Lung (tissue), 11 donors: ENCODE measurements at regions not wholly inside any gene's neighbourhood (a gene's known extent, or its start where the extent isn't known, plus 50 kb on each side); places are given as distances from the start of the nearest gene placed in this dataset.

ENCODE experiments used
- ATAC-seq: fragments of 200-7000 bp; cut with Tn5 transposase; one replicate; pipeline ENCODE4 v1.9.1; 2020; ENCODE audit warnings: moderate number of reproducible peaks; ENCODE audit not compliant: insufficient read depth, low FRiP score
- DNase-seq, 3 donors: peaks; one replicate each; pipeline ENCODE4 v3.0.0-alpha.2; 2013 to 2017
- H3K27ac ChIP-seq, 2 donors: one replicate each; pipeline ENCODE4 v1.5.1; 2013; ENCODE audit warnings: mild to moderate bottlenecking in 2 of 2, moderate library complexity in 2 of 2, control low read depth in 1 of 2, inconsistent platforms in 1 of 2, low read depth in 1 of 2, low read length in 1 of 2
- H3K27me3 ChIP-seq, 3 donors: one replicate each; pipeline ENCODE4 v1.5.1; 2013; ENCODE audit warnings: low read length in 2 of 3; ENCODE audit not compliant: control insufficient read depth in 3 of 3, insufficient read depth in 3 of 3
- H3K36me3 ChIP-seq, 4 donors: one replicate each; pipeline ENCODE4 v1.5.1; 2013; ENCODE audit warnings: low read length in 4 of 4, mild to moderate bottlenecking in 1 of 4, moderate library complexity in 1 of 4; ENCODE audit not compliant: control insufficient read depth in 4 of 4, insufficient read depth in 4 of 4
- H3K4me1 ChIP-seq, 5 donors: one replicate each; pipeline ENCODE4 v1.5.1; 2013; ENCODE audit warnings: low read length in 5 of 5, mild to moderate bottlenecking in 2 of 5, moderate library complexity in 1 of 5; ENCODE audit not compliant: control insufficient read depth in 5 of 5, insufficient read depth in 5 of 5
- H3K4me3 ChIP-seq: one replicate; pipeline ENCODE4 v1.5.1; 2013; ENCODE audit warnings: mild to moderate bottlenecking, control low read depth, moderate library complexity
- H3K9ac ChIP-seq, 2 donors: one replicate each; pipeline ENCODE4 v1.5.1; 2013; ENCODE audit warnings: low read length in 2 of 2, control low read depth in 1 of 2; ENCODE audit not compliant: insufficient read depth in 1 of 2
- H3K9me3 ChIP-seq, 4 donors: one replicate each; pipeline ENCODE4 v1.5.1; 2013; ENCODE audit warnings: low read length in 3 of 4, mild to moderate bottlenecking in 1 of 4, moderate library complexity in 1 of 4; ENCODE audit not compliant: control insufficient read depth in 4 of 4, insufficient read depth in 3 of 4
- WGBS, 2 donors: extraction: QIAGEN DNeasy Blood & Tissue Kit; methylation state at CpG; one replicate each; pipeline ENCODE4 v1.1.7; 2013; 5-methylcytosine and 5-hydroxymethylcytosine counted together
- TF ChIP-seq, protein P1 (sequence below): IDR thresholded peaks from 2 replicates; pipeline ENCODE4 v1.5.1; 2012; ENCODE audit warnings: mild to moderate bottlenecking; ENCODE audit errors: control extremely low read depth, extremely low read depth
- donor health status: control.
- donor health status: control.
- donor health status: Bipolar disorder and iron deficiency.
- donor health status: healthy.
- donor health status: DM: yes; HTN: yes; CAD: no.

DNA sequence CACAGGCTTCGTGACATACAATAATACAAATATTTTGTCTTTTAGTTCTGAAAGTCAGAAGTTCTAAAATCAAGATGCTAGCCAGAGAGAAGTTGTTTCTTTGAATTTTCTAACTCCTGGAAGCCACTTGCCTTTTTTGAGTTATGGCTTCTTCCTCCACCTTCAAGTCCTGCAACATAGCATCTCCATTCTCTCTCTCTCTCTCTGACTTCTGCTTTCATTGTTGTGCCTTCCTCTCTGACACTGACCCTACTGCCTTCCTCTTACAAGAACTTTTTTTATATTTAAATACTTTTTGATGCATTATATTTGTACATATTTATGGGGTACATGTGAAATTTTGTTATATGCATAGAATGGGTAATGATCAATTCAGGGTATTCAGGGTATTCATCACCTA is 205.9 kb downstream of the MAP2K6 start:
- no peak overlapping the region for H3K9ac ChIP-seq
- no peaks in the 10 kb centered on the region for H3K36me3 ChIP-seq
- no peak for ATAC-seq
- TF ChIP-seq, protein P1, sequence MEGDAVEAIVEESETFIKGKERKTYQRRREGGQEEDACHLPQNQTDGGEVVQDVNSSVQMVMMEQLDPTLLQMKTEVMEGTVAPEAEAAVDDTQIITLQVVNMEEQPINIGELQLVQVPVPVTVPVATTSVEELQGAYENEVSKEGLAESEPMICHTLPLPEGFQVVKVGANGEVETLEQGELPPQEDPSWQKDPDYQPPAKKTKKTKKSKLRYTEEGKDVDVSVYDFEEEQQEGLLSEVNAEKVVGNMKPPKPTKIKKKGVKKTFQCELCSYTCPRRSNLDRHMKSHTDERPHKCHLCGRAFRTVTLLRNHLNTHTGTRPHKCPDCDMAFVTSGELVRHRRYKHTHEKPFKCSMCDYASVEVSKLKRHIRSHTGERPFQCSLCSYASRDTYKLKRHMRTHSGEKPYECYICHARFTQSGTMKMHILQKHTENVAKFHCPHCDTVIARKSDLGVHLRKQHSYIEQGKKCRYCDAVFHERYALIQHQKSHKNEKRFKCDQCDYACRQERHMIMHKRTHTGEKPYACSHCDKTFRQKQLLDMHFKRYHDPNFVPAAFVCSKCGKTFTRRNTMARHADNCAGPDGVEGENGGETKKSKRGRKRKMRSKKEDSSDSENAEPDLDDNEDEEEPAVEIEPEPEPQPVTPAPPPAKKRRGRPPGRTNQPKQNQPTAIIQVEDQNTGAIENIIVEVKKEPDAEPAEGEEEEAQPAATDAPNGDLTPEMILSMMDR, result no peak
- H3K4me1 ChIP-seq, result no peaks in the 10 kb centered on the region
- H3K4me3 ChIP-seq, result no peak overlapping the region
- no peaks in the 10 kb centered on the region for H3K27me3 ChIP-seq
- H3K9me3 ChIP-seq, result no peaks in the 10 kb centered on the region
- no peak overlapping the region for H3K27ac ChIP-seq
- DNase-seq, result no peak
- 75 to 77% methylated on average over 1 of the region's 1 CpG for WGBS, 2 donors

DNA sequence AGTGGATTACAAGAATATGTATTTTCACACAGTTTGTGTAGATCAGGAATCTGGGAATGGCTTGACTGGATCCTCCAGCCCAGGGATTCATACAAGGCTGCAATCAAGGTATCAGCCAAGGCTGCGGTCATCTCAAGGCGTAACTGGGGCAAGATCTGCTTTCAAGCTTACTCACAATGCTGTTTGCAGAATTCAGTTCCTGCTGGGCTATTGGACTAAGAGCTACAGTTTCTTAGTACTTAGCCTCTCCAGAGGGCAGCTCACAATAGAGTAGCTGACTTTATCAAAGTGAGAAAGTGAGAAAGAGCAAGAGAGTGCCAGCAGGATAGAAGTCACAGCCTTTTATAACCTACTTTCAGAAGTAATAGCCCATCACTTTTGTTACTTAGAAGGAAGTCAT is 211.0 kb downstream of the MAP2K6 start:
- Histone ChIP-seq H3K9me3 (no peaks in the 10 kb centered on the region), H3K4me3 (no peak overlapping the region), H3K4me1 (peaks cover 0 to 3% (median 0%) of the 10 kb centered on the region in 5 donors), H3K36me3 (no peaks in the 10 kb centered on the region), H3K27ac (no peak overlapping the region), H3K9ac (no peak overlapping the region), H3K27me3 (no peaks in the 10 kb centered on the region)
- TF ChIP-seq, protein P1, result no peak
- peak in 2 of 3 donors; percentile 26 to 57 for DNase-seq
- ATAC-seq, result no peak
- WGBS, 2 donors, result 63 to 76% methylated on average over 2 of the region's 2 CpGs

DNA sequence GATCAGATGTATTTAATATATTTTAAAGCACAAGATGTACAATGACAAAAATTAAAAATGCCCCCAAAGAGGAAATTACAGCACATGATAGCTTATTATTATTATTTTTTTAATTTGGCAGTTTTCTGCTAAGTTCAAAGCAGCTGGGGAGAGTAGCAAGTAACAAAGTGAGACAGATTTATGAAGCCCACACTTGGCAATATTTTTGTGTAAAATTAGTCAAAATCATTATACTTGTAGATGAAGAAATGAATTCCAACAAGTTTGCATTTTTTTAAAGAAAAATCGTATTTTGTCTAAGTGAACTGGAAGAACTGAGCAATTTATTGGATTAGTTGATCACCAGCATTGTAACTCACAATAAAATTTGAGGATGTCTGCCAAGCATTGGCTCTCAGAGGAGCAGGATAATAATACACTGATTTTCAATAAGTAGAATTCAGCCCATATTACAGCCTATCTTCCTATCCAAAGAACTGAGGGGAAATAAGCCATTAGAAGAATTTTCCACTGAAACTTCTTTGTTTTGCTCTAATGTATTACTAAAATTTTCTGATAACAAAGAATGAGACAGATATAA is 215.6 kb downstream of the MAP2K6 start:
- DNase-seq (no peak), ATAC-seq (no peak)
- TF ChIP-seq, protein P1, result no peak
- 72 to 85% methylated on average over 1 of the region's 1 CpG for WGBS, 2 donors
- Histone ChIP-seq H3K27me3 (no peaks in the 10 kb centered on the region), H3K36me3 (no peaks in the 10 kb centered on the region), H3K9ac (no peak overlapping the region), H3K4me3 (no peak overlapping the region), H3K9me3 (no peaks in the 10 kb centered on the region), H3K27ac (no peak overlapping the region), H3K4me1 (peaks cover 0 to 3% (median 0%) of the 10 kb centered on the region in 5 donors)

DNA sequence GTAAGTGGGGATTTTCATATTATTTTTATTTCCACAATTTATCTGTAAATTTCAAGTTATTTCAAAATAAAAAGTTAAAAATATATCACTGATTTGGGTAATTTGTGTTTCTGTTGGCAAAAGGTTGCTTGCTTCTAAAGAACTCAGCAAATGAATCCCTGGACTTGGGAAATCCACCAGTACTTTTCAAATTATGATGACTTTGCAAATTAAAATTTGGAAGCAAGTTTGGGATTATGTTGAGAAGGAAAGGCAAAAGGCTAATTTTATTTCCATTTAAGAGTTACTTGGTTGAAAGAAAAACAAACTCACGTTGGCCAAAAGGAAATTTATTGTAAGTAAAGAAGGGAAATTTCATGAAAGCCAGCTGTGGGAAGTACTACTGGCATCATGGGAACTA is 220.3 kb downstream of the MAP2K6 start:
- H3K4me3 ChIP-seq, result no peak overlapping the region
- ATAC-seq, result no peak
- no peak overlapping the region for H3K9ac ChIP-seq
- TF ChIP-seq, protein P1, result no peak
- H3K4me1 ChIP-seq, result peaks cover 0 to 8% (median 2%) of the 10 kb centered on the region in 5 donors
- H3K27me3 ChIP-seq, result no peaks in the 10 kb centered on the region
- no peak overlapping the region for H3K27ac ChIP-seq
- 43 to 73% methylated on average over 1 of the region's 1 CpG for WGBS, 2 donors
- no peak for DNase-seq
- no peaks in the 10 kb centered on the region for H3K36me3 ChIP-seq
- H3K9me3 ChIP-seq, result no peaks in the 10 kb centered on the region
